GM19397 (cell line): ENCODE measurements at regions not wholly inside any gene's neighbourhood (a gene's known extent, or its start where the extent isn't known, plus 50 kb on each side); places are given as distances from the start of the nearest gene placed in this dataset.
"Not testable (repeated sequence)": the region's sequence is repeated elsewhere in the genome, so short reads cannot be mapped to it uniquely, and the experiment has no call there.

ENCODE experiments used
- ATAC-seq: cut with Tn5 transposase; IDR thresholded peaks from one replicate; pipeline ENCODE4 v1.9.1; 2021; ENCODE audit warnings: mild to moderate bottlenecking, moderate library complexity; ENCODE audit not compliant: unreplicated experiment

DNA sequence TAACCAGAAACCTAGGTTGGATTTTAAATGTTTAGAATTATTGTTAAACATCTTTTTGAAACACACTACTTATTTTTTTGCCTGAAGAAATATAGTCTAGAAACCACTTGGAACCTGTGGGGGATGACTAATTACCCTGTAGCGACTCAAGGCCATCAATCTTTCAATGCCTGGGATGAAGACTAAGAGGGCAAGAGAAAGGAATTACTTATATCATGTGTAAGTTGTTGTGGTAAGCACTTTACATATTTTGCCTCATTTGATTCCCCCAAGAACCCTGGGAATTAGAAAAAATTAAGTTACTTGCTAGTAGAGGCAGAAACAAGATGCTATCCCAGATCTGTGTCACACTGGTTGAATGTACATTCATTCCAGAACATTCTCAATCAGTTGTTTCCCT lies 170.9 kb upstream of the GRIA3 start:
- ATAC-seq = no peak

DNA sequence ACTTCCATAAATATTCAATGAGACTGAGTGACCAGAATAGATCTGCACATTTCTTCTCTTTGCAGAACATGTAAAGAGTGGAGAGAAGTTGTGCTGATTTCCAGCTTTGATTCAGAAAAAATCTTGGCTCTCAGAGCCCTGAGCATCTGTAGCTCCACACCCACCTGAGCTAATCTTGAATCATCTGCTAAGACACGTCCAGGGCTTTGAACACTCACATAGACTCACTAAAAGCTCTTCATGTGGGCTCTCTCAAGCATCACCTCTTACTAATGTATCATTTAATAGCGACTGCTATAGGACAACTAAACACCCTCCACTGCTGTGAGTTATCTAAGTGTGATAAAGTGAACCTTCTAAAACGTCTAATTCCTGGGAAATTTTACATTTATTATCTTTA lies 147.7 kb upstream of the GRIA3 start:
- no peak for ATAC-seq

DNA sequence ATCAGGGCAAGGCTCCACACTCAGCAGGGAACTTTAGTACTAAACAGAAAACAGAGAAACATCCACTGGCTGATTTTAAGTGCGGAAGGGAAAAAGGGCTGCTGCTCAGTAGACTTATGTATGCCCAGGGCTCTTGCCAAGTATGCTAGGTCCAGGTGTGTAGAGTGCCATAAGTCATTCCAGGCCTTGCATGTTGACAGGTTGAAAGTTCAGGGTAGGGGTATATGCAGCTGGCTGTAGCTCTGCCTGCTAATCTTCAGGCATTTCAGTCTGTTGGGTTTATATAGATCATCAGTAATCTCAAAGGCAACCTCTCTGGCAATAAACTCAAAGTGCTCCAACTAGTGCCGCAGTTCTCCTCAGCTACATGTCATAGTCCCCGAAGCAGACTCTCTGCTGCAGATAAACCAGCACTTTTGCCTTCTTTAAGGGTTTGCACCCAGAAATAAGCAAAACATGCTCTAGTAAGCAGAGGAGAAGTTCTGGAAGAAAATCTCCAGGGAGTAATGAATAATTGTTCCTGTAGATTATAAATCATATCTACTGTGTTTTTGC lies 134.9 kb upstream of the GRIA3 start:
- ATAC-seq = no peak

DNA sequence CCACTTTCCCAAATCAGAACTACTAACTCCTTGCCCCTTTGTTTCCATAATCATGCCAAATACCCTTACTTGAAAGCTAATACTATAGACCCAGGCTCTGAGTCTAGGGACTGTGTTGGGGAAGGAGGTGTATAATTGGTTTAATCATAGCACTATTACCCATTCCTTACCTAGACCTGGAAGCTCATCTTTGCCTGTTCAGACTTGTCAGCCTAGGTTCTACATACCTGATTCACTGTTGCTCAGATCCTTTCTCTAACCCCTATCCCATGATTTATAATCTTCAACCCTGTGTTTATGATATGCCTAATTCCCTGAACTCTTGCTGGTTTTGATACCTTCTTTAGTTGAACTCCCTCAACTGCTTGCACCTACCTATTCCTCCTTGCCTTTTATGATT lies 123.1 kb upstream of the GRIA3 start:
- no peak for ATAC-seq

DNA sequence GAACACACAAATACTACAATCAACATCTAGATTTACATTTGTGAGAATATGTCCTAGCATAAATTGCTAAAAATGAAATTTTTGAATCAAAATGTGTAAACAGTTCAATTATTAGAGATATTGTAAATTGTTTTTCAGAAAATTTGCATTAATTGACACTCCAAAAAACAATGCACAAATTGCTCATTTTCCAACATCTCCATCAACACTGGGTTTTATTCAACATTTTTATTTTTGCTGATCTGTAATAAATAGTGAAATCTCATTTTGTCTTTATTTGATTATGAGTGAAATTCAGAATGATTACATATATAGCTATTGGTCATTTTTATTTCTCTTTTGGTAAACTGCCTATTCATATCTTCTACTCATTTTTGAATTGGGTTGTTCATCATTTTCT lies 120.0 kb upstream of the GRIA3 start:
- ATAC-seq = no peak

DNA sequence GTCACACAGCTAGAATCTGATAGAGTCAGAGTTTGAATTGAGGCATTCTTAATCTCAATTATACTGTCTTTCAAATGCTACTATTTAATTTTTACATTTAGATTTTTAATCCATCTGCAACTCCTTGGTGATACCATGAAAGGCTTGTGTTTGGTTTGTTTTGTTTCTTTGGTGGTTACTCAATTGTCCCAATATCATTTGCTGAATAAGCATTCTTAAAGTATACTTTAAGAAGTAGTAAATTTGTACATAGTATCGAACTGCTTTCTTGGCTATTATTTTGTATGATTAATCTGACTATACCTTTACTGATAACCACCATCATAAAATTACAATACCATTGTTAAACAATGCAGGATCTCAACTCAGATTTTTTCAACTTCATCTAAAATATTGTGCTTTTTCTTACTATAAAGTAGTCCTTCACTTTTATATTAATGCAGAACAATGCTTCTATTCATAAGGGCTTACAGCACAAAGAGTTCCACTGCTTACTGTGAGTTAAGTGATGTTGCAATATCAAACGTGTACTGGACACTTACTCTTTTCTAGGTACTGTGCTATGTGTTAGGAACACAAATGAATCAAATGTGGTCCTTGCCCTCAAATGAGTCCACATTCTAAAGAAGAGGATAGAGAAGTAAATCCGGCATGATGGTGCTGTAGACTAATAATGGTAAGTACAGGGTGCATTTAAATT lies 111.2 kb upstream of the GRIA3 start:
- ATAC-seq = no peak

DNA sequence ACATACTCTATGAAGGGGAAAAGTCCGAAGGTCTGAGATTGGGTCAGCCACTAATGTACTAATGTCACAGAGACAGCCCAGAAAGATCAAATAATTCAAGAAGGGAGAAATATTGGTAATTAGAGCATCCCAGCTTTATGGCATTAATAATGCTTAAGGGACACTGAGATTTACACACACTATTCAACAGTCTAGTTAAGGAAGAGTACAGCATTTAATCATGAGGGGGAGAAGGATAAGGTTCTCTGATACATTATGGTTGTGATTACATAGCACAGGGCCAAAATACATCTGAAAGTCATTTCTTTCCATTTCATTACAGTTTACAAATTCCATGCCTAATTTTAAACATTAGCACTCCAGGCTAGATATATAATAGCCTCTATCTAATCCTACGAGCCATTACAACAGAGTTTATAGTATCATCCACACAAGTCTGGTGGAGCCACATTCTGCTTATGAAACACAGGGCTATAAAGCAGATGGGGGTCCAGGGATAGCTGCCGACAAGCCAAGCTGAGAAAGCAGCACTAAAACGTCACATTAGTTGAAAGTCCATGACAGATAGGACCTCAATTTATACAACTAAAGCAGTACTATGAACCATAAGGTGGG lies 108.0 kb upstream of the GRIA3 start:
- no peak for ATAC-seq

DNA sequence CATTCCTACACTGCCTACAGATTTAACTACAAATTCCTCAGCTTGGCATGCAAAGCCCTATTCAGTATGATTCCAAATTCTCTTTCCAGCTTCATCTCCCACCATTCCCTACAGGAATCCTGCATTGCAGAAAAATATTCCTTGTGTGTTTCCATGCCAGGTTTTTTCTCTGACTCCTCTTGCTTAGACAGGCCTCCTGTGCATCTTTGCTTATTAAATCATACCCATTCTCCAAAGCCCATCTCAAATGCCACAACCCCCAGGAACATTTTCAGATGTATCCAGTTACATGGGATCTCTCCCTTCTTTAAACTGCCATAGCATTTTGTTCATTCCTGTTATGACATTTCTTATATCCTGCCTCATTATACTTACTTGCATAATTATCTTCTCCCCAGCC lies 106.4 kb upstream of the GRIA3 start:
- ATAC-seq = no peak

DNA sequence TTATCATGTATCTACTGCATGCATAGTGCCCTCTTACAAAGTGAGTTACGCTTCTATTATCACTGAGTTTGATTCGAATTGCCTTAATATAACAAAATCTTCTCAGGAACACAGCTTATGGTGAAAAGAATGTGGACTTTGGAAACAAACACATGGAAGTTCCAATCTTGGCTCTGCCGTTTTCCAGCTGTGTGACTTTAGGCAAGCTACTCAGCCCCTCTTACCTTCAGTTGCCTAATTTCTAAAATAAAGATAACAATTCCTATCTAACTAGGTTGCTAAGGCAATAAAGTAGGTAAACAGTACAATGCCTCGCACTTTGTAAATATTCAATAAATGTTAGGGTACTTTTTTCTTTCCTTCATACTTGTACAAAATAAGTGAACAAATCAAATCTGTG lies 104.0 kb upstream of the GRIA3 start:
- ATAC-seq = no peak

DNA sequence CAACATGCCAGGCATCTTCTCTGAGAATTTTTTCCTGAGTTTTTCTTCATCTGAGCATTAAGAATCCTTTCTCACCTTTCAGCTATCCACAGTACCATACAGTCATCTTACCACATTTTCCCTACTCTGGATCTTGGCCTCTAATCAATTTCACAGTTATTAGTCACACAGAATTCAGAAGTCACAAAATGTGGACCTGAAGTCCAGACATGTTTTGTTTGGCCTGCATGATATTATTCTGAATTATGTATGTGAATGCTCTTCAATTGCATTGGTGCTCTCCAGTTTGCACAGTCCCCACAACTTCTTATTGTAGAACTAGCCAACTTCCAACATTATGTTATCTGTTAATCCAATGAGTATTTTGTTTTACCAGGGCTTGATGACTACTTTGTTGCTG lies 102.3 kb upstream of the GRIA3 start:
- no peak for ATAC-seq

DNA sequence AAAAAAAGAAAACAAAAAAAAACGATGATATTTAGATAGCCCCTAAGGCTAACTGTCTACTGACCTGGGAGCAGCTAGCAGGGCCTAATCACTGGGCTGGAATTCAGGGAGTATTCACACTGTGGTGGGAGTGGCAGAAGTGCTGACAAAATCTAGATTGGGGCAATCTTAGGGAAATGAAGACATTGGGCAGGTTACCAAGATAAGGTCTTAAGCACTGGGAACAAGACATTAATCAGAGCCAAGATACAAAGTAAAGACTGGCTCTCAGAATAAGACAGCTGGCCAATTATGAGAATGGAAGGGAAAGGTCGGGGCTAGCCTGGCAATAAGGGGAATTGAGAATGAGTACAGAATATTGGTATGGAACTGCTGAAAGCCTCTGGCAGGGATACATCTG lies 100.2 kb upstream of the GRIA3 start:
- no peak for ATAC-seq

DNA sequence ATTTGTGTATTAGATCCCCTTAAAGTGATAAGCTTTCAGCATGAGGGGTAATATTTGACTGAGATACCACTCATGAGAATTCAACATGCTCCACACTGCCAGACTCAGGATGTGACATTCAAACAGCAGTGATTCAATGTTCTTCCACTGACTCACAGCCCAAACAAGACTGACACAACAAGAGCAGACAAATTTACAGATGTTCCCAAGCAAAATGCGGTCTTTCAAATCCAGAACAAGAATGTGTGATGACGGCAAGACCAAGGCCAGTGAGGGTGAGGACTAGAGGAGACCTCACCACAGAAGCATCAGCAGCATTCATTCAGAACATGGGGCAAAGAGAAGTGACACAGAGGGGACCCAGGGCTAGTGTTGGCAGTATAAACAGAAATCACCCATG lies 99.3 kb upstream of the GRIA3 start:
- ATAC-seq = no peak

DNA sequence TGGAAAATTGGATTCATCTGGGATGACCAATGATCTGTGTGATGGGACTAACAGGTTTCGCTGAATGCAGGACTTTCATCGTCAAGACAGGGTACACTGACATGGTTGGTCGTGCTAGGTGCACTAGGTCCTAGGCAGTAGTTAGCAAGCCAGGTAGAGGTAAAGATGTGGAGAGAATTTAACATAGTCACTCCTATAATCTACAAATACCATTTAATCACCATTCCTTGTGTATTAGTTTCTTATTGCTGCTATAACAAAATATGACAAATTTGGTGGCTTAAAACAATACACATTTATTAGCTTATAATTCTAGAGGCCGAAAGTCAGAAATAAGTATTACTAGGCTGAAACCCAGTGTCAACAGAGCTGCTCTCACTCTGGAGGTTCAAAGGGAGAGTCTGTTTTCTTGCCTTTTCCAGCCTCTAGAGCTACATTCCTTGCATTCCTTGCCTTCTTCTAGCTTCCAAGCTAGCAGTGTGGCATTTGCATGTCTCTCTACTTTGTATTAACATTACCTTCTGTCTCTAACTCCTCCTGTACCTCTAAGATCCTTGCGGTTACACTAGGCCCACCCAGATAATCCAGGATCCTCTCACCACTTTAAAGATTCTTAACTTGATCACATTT lies 98.7 kb upstream of the GRIA3 start:
- ATAC-seq = no peak

DNA sequence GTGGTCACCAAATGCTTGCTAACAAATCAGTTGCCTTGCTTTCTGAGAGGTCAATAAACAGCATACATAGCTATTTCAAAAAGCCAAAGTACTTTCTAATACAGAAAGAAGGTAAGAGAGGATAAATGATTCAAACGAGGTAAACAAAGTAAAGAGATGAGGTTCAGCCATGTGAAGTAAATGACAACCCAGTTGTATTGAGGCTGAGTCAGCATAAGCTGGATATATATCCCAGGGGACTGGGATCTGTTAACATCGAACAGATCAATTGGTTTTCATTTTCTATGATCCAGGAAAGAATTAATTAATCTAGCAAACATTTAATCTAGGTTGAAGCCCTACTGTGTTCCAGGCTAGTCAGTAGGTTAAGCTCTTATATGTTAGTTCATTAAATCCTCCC lies 97.3 kb upstream of the GRIA3 start:
- ATAC-seq = no peak

DNA sequence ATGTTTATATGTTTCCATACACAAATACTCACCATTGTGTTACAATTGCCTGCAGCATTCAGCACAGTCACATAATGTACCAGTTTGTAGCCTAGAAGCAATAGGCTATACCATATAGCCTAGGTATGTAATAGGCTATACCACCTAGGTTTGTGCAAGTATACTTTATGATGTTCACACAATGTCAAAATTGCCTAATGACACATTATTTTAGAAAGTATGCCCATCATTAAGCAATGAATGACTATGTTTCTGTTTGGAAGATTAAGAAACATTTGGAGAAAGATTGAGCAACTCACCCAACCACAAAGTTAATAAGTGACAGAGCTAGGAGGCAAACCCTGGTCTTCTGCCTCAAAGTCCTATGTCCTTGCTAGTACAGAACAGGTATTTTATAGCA lies 96.8 kb upstream of the GRIA3 start:
- no peak for ATAC-seq

DNA sequence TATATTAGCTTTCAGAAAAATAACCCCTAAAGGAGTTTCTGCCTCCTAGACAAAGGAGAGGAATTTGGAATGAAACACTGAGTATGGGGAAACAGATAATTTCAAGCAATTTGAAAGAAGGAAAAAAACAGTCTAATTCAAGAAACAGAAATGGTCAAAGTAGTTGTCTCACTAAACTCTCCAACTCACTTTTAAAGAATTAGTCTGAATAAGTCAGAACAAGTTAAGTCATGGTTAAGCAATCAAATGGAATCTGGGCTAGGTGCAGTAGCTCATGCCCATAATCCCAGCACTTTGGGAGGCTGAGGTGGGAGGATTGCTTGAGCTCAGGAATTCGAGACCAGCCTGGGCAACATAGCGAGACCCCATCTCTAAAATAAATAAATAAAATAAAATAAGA lies 95.7 kb upstream of the GRIA3 start:
- ATAC-seq = no peak

DNA sequence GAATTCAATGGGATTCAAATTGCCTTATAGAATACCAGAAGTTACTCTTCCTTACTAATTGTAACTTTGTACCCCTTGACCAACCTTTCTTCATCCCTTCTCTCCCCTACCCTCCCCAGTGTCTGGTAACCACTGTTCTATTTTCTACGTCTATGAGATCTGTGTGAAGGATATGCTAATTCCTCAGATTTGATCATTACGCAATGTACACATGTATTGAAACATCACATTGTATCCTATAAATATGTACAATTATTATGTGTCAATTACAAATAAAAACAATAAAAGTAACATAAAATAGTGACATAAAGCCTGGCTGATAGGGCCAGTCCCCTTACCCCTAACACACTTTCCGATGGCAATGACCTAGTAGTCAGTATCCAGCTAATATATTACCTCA lies 95.1 kb upstream of the GRIA3 start:
- no peak for ATAC-seq

DNA sequence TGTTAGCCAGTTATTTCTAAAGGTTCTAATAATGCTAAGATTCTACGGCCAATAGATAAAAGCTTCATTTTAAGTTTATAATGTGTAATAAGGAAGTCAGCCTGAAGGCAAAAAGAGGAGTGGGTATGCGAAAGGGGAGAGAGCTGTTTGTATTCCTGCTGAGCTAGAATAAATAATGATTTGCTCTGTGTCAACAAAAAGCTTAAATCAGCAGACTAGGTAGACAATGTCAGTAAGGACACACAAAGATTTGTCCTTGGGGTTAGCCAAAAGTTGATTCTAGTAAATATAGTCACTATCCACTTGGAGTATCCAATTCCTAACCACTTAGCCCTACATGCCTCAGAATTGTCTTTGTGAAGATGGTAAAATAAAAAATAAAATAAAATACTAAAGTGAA lies 90.3 kb upstream of the GRIA3 start:
- ATAC-seq = no peak

DNA sequence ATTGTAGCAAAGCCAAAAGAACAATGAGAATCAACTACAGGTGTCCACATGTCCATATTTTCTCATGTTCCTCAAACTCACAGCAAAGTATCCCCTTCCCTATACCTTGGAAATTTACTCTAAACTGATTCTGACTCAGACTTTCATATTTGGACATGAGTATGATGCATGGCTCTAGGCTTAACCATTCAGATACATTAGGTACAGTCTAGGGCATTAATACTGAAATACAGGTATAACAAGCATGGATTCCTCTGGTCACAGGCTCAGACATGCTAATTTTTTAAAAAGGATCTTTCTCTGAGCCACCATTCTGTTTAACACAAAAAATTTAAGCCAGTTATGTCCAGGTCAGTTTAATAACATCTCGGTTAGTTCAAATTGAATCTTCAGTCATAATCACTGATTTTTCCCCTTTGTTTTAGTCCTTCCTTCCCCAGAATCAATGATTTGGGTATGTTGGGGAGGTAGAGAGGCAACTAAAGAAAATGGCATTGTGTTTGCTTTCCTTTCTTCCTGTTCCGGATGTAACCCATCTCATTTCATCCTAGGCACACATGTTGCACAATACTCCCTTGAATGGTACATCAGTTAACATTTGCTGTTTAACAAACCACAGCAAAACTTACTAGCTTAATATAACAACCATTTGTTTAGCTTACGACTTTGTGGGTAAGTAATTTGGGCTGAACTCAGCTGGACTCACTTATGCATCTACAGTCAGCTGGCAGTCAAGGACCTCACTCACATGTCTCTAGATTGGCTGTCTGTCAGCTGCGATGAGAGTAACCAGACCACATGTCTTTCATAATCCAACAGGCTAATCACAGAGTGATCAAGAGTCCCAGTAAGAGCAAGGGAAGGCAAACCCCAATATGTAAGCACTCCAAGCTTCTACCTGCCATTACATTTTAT lies 75.3 kb upstream of the GRIA3 start:
- ATAC-seq = no peak

DNA sequence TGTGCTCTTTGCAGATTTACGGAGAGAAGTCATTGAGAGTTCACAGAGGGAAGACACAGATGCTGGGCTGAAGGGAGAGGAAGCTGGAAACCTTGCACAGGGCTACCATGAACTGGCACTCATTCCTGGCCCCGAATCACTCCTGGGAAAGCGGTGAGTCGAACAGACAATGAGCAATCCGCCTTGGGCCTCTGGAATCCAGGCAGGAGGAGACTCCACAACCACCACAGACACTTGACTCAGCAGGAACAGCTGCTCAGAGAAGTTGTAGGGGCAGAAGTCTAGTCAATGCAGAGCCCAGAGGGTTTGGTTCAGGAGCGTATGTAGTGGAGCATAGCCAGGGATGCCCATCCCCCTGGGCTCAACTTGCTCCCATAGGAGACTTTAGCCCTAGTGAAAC lies 62.8 kb upstream of the GRIA3 start:
- no peak for ATAC-seq

DNA sequence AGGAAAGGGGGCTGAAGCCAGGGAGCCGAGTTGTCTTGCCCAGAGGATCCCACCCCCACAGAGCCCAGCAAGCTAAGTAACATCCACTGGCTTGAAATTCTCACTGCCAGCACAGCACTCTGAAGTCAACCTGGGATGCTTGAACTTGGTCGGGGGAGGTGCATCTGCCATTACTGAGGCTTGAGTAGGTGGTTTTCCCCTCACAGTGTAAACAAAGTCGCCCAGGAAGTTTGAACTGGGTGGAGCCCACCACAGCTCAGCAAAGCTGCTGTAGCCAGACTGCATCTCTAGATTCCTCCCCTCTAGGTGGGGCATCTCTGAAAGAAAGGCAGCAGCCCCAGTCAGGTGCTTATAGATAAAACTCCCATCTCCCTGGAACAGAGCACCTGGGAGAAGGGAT lies 54.3 kb upstream of the GRIA3 start:
- not testable (repeated sequence) for ATAC-seq
